ENCODE measurements at regions not wholly inside any gene's neighbourhood (a gene's known extent, or its start where the extent isn't known, plus 50 kb on each side); places are given as distances from the start of the nearest gene placed in this dataset.

DNA sequence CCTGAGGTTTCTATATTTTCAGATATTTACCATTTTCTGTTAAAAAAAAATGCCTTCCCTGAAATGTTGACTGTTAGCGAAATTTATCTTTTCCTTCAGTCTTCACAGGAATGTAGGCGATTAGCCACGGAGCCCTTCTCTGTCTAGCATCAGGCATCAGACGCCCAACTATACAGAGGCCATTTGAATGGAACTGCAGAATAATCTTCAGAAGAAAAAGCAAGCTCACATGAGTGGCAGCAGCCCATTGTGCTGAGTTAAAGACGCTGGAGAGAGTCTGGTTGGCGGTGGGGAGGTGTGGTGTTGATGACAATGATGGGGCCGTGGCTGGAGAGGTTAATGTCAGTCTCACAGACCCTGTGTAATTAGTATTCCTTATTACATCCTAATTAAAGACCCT is 196.8 kb upstream of the LEF1 start:
- no peak overlapping the region for H3K27ac Mint-ChIP-seq
- no peak for DNase-seq (ENCODE audit: low spot score)
- H3K9me3 Mint-ChIP-seq: no peaks in the 10 kb centered on the region
- no peak overlapping the region for H3K4me3 Mint-ChIP-seq
- H3K36me3 Mint-ChIP-seq (ENCODE audit: low read depth): no peaks in the 10 kb centered on the region
- peaks cover 7% of the 10 kb centered on the region for H3K27me3 Mint-ChIP-seq (ENCODE audit: insufficient read depth)
- intact Hi-C loops (cut with micrococcal nuclease): loop anchor here (5.0 kb wide), 1 partner anchor 348 kb away; no protein-coding TSS in a partner anchor
- H3K4me1 Mint-ChIP-seq (ENCODE audit: low read depth): peaks cover 54% of the 10 kb centered on the region

DNA sequence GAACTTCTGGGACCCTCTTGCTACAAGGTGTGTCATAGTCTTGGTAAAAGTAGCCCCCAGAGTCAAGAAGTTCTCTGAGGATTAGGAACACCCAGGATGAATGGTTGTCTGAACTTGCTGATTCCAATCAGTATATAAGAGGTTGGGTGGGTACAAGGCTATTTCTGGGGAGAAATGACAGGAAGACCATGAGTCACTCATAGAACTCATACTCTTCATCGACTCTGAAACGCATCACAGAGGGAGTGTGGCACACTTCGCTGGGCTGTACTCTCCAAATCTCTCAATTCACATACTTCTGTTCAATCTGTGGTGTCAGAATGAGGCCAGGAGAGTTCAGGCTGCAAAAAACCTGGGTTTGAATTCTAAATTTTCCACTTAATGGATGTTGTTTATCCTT is 193.2 kb upstream of the LEF1 start:
- no peak for DNase-seq (ENCODE audit: low spot score)
- Mint-ChIP-seq H3K4me1 (ENCODE audit: low read depth) (peaks cover 73% of the 10 kb centered on the region), H3K27me3 (ENCODE audit: insufficient read depth) (peaks cover 2% of the 10 kb centered on the region), H3K4me3 (no peak overlapping the region), H3K9me3 (no peaks in the 10 kb centered on the region), H3K36me3 (ENCODE audit: low read depth) (peaks cover 3% of the 10 kb centered on the region), H3K27ac (no peak overlapping the region)
- intact Hi-C loops (cut with micrococcal nuclease): loop anchor here (2.0 kb wide), 1 partner anchor 15 kb away; no protein-coding TSS in a partner anchor

DNA sequence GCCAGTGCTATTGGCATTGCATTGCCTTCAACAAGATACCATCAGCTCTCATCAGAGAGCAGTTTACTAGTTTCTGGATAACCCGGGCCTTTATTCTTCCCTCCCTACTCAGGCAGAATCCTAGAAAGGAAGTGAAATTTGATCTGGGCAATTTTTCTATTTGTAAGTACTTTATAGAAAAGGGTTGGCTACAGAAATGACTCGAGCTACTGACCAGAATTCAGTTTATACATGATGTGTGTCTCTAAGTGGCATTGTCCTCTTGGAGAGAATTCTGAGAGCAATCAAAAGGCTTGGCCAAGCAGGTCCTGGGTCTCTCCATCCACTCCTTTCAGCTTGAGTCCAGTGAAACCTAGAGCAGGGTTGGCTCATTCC is 192.7 kb upstream of the LEF1 start:
- no peak for DNase-seq (ENCODE audit: low spot score)
- no peak overlapping the region for H3K27ac Mint-ChIP-seq
- H3K4me3 Mint-ChIP-seq: no peak overlapping the region
- peaks cover 2% of the 10 kb centered on the region for H3K27me3 Mint-ChIP-seq (ENCODE audit: insufficient read depth)
- H3K36me3 Mint-ChIP-seq (ENCODE audit: low read depth): peaks cover 3% of the 10 kb centered on the region
- intact Hi-C loops (cut with micrococcal nuclease): loop anchor here (2.0 kb wide), 1 partner anchor 15 kb away; no protein-coding TSS in a partner anchor
- H3K4me1 Mint-ChIP-seq (ENCODE audit: low read depth): peaks cover 72% of the 10 kb centered on the region
- no peaks in the 10 kb centered on the region for H3K9me3 Mint-ChIP-seq

DNA sequence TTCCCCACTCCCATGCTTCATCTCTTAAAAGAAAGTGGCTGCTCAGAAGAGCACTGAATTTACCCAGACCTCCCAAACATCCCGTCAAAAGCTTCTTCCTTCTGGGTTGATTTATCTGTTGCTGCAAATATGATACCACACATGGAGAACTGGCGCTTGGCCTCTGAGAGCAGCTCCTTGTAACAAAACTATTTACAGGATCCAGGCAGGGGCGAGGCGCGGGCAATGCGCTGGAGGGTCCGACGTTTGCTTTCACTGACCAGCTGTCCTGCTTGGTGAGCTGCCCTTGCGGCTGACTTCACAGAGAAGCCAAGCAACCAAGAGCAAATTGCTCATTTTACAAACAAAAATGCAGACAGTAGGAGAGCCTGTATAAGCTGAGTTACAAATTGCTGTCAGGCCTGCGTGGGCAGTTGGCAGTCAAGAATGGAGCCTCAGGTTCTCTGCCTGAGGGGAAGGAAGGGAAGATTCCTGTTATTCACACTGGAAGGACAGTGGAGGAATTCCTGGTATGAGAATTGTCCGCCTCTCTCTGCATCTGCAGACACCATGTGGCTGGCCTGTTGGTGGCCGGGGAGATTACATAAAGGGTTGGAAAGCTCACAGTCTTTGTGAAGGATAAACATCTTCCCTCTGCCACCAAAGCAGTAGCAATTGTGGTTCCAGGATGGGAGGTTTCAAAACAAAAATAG is 192.2 kb upstream of the LEF1 start:
- H3K4me3 Mint-ChIP-seq: peak overlapping the region; percentile 24
- H3K27ac Mint-ChIP-seq: peak overlapping the region; percentile 3
- no peaks in the 10 kb centered on the region for H3K9me3 Mint-ChIP-seq
- H3K27me3 Mint-ChIP-seq (ENCODE audit: insufficient read depth): peaks cover 2% of the 10 kb centered on the region
- peaks cover 3% of the 10 kb centered on the region for H3K36me3 Mint-ChIP-seq (ENCODE audit: low read depth)
- intact Hi-C loops (cut with micrococcal nuclease): loop anchor here (2.0 kb wide), 1 partner anchor 14 kb away; no protein-coding TSS in a partner anchor
- no peak for DNase-seq (ENCODE audit: low spot score)
- H3K4me1 Mint-ChIP-seq (ENCODE audit: low read depth): peaks cover 73% of the 10 kb centered on the region

DNA sequence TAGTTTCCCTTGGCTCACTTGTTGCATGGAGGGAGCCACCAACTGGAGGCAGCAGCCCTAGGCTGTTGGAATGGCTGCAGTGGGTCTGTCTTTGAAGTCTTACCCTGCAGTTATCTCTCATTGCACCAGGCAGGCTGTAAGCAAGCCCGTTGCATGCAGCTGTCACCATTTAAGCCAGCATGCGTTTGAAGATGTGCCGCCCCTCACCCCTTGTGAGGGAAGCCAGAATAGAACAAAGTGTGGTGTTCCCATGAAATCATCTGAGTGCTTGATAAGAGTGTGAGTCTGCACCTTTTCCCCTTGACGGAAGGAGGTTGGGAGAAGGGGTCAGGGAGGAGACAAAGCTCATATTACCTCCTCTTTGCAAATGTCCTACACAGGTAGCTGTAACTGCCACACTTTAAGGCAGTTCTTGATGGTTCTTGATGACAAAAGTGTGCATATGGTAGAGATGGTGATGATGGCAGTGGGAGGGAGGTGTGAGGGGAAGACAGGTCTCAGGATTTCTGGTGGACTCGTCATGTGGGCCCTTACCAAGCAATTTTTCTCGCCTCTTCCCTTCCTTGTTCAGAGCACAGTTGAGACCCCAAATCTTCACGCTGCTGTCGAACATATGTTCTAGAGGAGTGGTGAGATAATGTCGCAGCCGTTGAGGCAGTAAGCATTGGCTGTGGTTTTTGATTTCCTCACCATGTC is 191.4 kb upstream of the LEF1 start:
- peaks cover 2% of the 10 kb centered on the region for H3K27me3 Mint-ChIP-seq (ENCODE audit: insufficient read depth)
- DNase-seq (ENCODE audit: low spot score): no peak
- peak overlapping the region; percentile 41 for H3K4me3 Mint-ChIP-seq
- intact Hi-C loops (cut with micrococcal nuclease): loop anchor here (2.0 to 5.0 kb wide), 4 partner anchors 13 to 328 kb away; no protein-coding TSS in a partner anchor
- peak overlapping the region; percentile 19 for H3K27ac Mint-ChIP-seq
- H3K4me1 Mint-ChIP-seq (ENCODE audit: low read depth): peaks cover 81% of the 10 kb centered on the region
- no peaks in the 10 kb centered on the region for H3K9me3 Mint-ChIP-seq
- H3K36me3 Mint-ChIP-seq (ENCODE audit: low read depth): peaks cover 3% of the 10 kb centered on the region

DNA sequence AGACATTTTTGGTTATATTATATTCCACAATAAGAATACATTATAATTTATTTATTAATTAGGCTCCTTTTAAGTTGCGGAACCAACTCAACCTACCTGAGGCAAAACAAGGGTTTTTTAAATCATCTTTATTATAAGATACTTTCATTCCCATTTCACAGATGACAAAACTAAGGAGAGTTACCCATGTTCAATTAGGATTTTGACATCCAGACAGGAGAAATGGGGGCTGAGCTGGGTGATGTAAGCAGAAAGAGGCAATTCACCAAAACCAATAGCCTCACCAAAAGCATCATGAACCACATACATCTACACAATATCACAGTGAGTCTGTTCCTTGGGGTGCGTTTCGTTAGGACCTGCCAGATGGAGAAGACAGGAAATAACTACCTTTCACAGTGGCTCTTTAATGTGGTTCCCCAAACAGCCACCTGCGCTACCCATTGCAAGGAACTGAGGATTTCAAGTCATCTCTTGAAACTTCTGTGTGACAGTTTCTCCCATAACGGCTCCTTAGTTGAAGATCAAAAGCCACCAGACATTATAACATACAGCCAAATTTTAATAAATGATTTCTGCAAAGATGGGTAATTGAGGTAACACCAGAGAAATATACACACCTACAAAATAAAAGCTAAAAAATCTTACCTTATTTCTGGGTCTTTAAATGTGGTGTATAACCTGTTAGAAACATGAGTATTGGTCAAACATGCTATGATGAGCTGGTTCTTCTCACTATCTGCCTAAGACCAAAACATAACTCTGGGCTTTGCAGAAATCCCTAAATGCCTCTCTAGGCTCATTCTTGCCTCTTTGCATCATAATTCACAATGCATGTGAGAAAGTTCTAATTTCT is 190.6 kb upstream of the LEF1 start:
- peak; percentile 55 for DNase-seq (ENCODE audit: low spot score)
- H3K9me3 Mint-ChIP-seq: no peaks in the 10 kb centered on the region
- intact Hi-C loops (cut with micrococcal nuclease): loop anchor here (5.0 kb wide), 3 partner anchors 187 to 327 kb away; no protein-coding TSS in a partner anchor
- H3K27ac Mint-ChIP-seq: peak overlapping the region; percentile 19
- peaks cover 3% of the 10 kb centered on the region for H3K36me3 Mint-ChIP-seq (ENCODE audit: low read depth)
- no peaks in the 10 kb centered on the region for H3K27me3 Mint-ChIP-seq (ENCODE audit: insufficient read depth)
- H3K4me1 Mint-ChIP-seq (ENCODE audit: low read depth): peaks cover 89% of the 10 kb centered on the region
- H3K4me3 Mint-ChIP-seq: no peak overlapping the region

DNA sequence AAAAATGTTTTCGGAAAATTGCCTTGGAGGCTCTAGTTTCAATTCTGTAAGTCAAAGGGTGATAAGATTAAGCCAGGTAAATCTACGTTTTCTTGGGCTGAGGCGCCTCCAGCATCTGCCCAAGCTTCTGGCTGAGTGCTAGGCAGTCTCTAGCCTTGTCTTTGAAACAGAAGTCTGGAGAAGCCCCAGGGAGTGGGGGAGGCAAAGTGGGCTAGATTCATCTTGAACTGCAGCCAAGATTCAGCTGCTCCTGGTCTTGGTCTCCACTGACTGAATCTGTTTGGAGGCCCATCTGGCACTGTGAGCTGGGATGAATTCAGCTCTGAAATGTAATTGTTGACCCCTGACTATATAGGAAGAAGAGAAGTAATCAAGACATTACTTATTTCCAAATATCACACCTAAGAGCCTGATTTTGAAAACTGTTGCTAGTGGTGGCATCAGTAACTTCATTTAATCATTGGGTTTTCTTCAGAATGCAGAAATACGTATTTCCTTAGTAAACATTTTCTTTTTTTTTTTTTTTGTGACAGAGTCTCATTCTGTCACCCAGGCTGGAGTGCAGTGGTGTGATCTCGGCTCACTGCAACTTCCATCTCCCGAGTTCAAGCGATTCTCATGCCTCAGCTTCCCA is 187.3 kb upstream of the LEF1 start:
- Mint-ChIP-seq H3K27ac (peak overlapping the region; percentile 30), H3K4me1 (ENCODE audit: low read depth) (peaks cover 81% of the 10 kb centered on the region), H3K9me3 (no peaks in the 10 kb centered on the region), H3K36me3 (ENCODE audit: low read depth) (peaks cover 6% of the 10 kb centered on the region), H3K27me3 (ENCODE audit: insufficient read depth) (peaks cover 5% of the 10 kb centered on the region), H3K4me3 (peak overlapping the region; percentile 76)
- intact Hi-C loops (cut with micrococcal nuclease): loop anchor here (1.0 to 5.0 kb wide), 5 partner anchors 10 to 324 kb away; no protein-coding TSS in a partner anchor
- DNase-seq (ENCODE audit: low spot score): no peak

DNA sequence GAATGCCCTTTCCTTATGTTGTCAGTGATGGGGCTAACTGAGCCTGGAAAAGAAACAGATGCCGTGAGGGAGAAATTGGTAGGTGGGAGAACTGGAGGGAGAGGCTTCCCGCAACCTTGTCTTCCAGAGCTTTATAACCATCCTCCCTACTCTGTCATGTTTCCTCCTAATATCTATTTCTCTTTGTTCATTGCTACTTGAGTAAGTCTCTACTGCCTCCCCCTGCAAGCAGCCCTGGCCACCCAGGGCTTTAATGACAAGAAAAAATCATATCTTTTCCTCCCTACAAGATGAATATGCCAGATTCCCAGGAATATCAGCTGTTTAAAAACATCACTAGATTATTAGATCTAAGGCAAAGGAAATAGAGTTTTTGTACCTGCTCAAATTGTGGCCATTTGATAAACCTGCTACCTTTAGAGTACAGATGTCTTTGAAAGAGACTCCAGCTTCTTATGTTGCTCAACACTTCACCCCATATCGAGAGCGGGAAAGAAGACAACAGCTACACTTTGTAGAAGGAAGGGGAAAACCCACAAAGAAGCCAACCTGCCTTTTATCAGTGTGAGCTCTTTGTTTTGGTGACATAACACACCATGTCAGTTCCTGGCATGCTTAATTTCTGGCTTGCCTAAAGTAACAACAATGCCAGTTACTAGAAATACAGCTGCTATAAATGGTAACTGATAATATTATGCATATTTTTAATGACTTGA is 186.6 kb upstream of the LEF1 start:
- Mint-ChIP-seq H3K36me3 (ENCODE audit: low read depth) (peaks cover 6% of the 10 kb centered on the region), H3K27me3 (ENCODE audit: insufficient read depth) (peaks cover 5% of the 10 kb centered on the region), H3K4me1 (ENCODE audit: low read depth) (peaks cover 74% of the 10 kb centered on the region), H3K27ac (peak overlapping the region; percentile 30), H3K9me3 (no peaks in the 10 kb centered on the region), H3K4me3 (peak overlapping the region; percentile 76)
- intact Hi-C loops (cut with micrococcal nuclease): loop anchor here (1.0 to 5.0 kb wide), 5 partner anchors 9 to 323 kb away; no protein-coding TSS in a partner anchor
- peak; percentile 54 for DNase-seq (ENCODE audit: low spot score)

DNA sequence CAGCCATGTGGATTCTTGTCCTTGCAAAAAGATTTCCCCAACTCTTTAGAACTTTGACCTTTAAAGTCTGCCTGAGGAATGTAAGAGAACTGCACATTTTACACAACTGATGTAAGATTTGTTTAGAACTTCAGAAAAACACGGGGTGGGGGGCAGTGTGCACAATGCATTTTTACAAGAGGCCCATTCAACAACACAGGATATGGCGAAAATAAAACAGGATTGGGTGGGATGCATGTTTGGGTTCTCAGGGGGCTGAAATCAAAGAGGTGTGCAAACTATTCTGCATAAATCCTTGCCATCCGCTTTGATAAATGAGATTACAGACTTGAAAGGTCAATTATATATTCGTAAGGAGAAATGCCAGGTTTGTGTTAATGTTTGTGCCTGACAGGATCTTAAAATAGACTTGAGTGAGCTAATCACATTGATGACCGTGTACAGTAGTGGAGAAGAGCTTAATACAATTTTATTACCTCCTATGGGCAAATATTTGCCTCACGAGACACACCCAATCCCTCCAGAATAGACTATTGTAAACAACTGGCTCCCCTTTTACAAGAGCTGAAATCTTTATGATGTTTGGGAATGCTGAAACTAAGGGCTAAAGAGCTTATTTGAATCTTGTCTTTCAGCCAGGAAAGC is 184.1 kb upstream of the LEF1 start:
- H3K4me3 Mint-ChIP-seq: no peak overlapping the region
- peaks cover 9% of the 10 kb centered on the region for H3K36me3 Mint-ChIP-seq (ENCODE audit: low read depth)
- no peak overlapping the region for H3K27ac Mint-ChIP-seq
- peaks cover 5% of the 10 kb centered on the region for H3K27me3 Mint-ChIP-seq (ENCODE audit: insufficient read depth)
- peaks cover 52% of the 10 kb centered on the region for H3K4me1 Mint-ChIP-seq (ENCODE audit: low read depth)
- DNase-seq (ENCODE audit: low spot score): no peak
- intact Hi-C loops (cut with micrococcal nuclease): no loop called here
- peaks cover 4% of the 10 kb centered on the region for H3K9me3 Mint-ChIP-seq

DNA sequence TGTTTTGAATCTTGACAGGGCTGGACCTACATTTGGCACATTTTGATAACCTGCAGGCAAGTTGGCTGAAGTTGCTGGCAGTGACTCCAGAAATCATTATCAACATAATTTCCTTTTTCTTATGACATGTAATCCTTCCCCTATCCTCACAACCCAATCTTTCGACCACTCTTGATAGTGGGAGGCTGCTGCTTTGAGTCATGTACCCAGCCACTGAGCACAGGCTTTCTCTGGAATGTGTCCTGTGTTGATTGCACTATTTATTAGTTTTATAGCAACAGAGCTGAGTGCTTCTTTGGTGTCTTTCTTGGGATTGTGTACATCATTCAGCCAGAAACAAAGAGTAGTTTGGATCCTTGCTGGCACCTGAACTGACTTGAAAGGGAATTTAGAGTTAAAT is 183.1 kb upstream of the LEF1 start:
- H3K36me3 Mint-ChIP-seq (ENCODE audit: low read depth): peaks cover 6% of the 10 kb centered on the region
- peaks cover 5% of the 10 kb centered on the region for H3K27me3 Mint-ChIP-seq (ENCODE audit: insufficient read depth)
- H3K4me3 Mint-ChIP-seq: no peak overlapping the region
- H3K9me3 Mint-ChIP-seq: peaks cover 4% of the 10 kb centered on the region
- H3K4me1 Mint-ChIP-seq (ENCODE audit: low read depth): peaks cover 46% of the 10 kb centered on the region
- no peak for DNase-seq (ENCODE audit: low spot score)
- intact Hi-C loops (cut with micrococcal nuclease): no loop called here
- no peak overlapping the region for H3K27ac Mint-ChIP-seq

DNA sequence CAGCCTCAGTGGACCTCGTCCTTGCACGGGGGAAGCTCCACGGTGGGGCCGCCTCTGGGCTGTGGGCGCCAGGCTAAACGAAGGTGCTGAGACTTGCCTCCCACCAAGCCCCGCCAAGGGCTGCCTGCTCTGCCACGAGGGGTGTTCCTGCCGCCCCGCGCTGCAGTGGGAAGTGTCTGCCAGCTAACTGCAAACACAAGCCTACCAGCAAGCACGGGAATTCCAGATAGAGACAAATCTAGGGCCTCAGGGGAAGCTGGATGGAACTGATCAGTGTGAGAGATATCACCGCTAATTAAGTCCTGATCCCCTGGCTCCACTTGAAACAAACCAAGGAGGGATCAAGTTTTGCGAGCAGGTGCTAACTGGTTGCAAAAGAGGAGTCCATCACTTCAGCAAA is 181.6 kb upstream of the LEF1 start:
- H3K36me3 Mint-ChIP-seq (ENCODE audit: low read depth): peaks cover 6% of the 10 kb centered on the region
- H3K27me3 Mint-ChIP-seq (ENCODE audit: insufficient read depth): peaks cover 5% of the 10 kb centered on the region
- H3K27ac Mint-ChIP-seq: no peak overlapping the region
- H3K4me1 Mint-ChIP-seq (ENCODE audit: low read depth): peaks cover 47% of the 10 kb centered on the region
- no peak overlapping the region for H3K4me3 Mint-ChIP-seq
- H3K9me3 Mint-ChIP-seq: peaks cover 4% of the 10 kb centered on the region
- intact Hi-C loops (cut with micrococcal nuclease): no loop called here
- DNase-seq (ENCODE audit: low spot score): no peak

Measured in activated T-helper 1 cell treated with anti-CD3 and anti-CD28 coated beads, Interleukin-12 subunit alpha, Interleukin-12 subunit beta, Interleukin-2, Interleukin-4 antibody, amounts not matched to agents 30 ng/mL and 10 ng/mL and 1 ng/mL, durations not matched to agents 14 hours and 24 hours and 36 hours (primary cell).